Effector memory CD4-positive, alpha-beta T cell (primary cell): ENCODE measurements at regions not wholly inside any gene's neighbourhood (a gene's known extent, or its start where the extent isn't known, plus 50 kb on each side); places are given as distances from the start of the nearest gene placed in this dataset.

Source experiments
- DNase-seq, 3 donors: peaks; one replicate each; pipeline ENCODE4 v3.0.0-alpha.2; 2020
- H3K27ac ChIP-seq: 2 replicates; pipeline ENCODE4 v1.7.0; 2013; ENCODE audit warnings: mild to moderate bottlenecking, low read length, moderate library complexity; ENCODE audit not compliant: insufficient read depth, poor library complexity, severe bottlenecking
- H3K27me3 ChIP-seq: replicated peaks from 2 replicates; pipeline ENCODE4 v1.7.0; 2013; ENCODE audit warnings: mild to moderate bottlenecking, low read length; ENCODE audit not compliant: insufficient read depth, control insufficient read depth, poor library complexity, severe bottlenecking
- H3K36me3 ChIP-seq: 2 replicates; pipeline ENCODE4 v1.7.0; 2013; ENCODE audit warnings: mild to moderate bottlenecking, low read length, moderate library complexity; ENCODE audit not compliant: control insufficient read depth, insufficient read depth
- H3K4me1 ChIP-seq: 2 replicates; pipeline ENCODE4 v1.7.0; 2013; ENCODE audit warnings: low read length, mild to moderate bottlenecking; ENCODE audit not compliant: control insufficient read depth, insufficient read depth, poor library complexity, severe bottlenecking
- H3K4me3 ChIP-seq: 2 replicates; pipeline ENCODE4 v1.7.0; 2013; ENCODE audit warnings: low read length, low read depth, mild to moderate bottlenecking; ENCODE audit not compliant: insufficient read depth, poor library complexity, severe bottlenecking
- H3K9me3 ChIP-seq: 2 replicates; pipeline ENCODE4 v1.7.0; 2013; ENCODE audit warnings: mild to moderate bottlenecking, low read length, moderate library complexity; ENCODE audit not compliant: control insufficient read depth

DNA sequence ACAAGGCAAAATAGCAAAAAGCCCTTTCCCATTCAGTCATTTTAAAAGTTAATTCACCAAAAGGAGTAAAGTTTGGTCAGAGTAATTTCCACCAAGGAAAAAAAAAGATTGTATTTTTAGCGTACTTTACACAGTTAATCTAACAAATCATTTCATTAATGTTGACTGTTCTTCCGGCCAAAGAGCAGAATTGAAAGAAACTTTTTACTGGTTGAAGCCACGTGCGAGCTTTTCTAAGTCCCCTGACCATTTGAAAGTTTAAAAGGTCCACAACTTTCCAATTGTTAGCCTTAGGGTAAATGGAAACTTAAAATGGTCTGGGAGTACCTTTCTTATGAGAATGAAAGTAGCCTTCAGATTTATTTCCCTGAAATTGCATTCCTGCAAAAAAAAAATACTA is 296.7 kb downstream of the ARL4A start:
- Histone ChIP-seq H3K4me3 (no peak overlapping the region), H3K4me1 (no peaks in the 10 kb centered on the region), H3K36me3 (no peaks in the 10 kb centered on the region), H3K9me3 (no peaks in the 10 kb centered on the region), H3K27ac (no peak overlapping the region), H3K27me3 (no peaks in the 10 kb centered on the region)
- no peak for DNase-seq

DNA sequence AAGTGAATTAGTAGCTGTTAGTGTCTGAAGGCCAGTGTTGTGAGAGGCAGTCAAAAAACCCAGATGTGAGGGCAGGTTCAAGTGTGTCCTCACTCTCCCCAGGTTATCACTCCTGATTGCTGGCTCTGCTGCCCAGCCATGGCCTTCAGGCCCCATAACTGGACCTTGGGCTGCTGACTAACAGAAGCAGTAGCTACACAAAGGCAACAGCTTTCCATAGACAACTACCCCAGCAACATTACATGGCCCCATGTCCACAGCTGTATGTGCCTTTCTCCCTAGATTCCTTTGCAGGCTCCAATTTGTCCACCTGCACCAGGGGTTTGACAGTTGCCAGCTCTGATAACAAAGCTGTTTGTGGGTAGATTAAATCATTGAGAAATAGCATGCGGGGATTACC is 297.8 kb downstream of the ARL4A start:
- H3K27me3 ChIP-seq = no peaks in the 10 kb centered on the region
- no peak overlapping the region for H3K27ac ChIP-seq
- H3K4me3 ChIP-seq = no peak overlapping the region
- no peaks in the 10 kb centered on the region for H3K9me3 ChIP-seq
- DNase-seq = no peak
- H3K36me3 ChIP-seq = no peaks in the 10 kb centered on the region
- no peaks in the 10 kb centered on the region for H3K4me1 ChIP-seq

DNA sequence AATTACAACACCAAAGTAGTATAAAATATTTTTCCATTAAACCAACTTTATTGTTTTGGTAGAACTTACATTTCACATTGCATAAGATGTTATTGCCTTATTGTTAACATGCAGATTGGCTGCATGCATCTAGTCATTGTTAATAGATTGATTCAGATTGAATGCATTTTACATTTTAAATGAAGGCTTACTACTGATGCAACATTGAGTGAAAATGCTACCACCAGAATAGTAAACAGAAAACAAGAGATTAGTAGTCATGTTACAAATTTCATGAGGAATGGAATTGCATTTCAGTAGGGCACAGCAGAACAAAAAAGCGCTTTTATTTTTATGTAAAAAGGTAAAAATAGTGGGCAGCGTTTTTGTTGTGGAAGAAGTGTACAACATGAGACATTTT is 298.3 kb downstream of the ARL4A start:
- no peak overlapping the region for H3K4me3 ChIP-seq
- H3K36me3 ChIP-seq = no peaks in the 10 kb centered on the region
- H3K9me3 ChIP-seq = no peaks in the 10 kb centered on the region
- no peak overlapping the region for H3K27ac ChIP-seq
- H3K4me1 ChIP-seq = no peaks in the 10 kb centered on the region
- DNase-seq = no peak
- H3K27me3 ChIP-seq = no peaks in the 10 kb centered on the region

DNA sequence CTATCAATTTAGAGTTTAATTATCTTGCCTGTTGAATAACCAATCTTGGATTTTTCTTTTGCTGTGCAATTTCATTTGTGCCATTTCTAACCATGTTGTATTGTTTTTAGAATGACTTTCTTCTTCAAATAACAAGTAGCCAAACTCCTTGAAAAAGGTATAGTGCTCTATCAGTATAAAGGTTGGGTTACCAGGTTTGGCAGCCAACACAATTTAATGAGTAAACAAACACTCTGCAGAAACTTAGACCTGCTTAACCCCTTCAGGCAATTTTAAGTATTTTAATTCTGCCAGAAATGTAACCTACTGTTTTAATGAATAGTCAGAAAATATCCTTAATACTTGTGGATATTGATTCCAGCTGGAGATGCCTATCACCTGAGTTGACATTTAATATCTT is 299.8 kb downstream of the ARL4A start:
- no peaks in the 10 kb centered on the region for H3K27me3 ChIP-seq

DNA sequence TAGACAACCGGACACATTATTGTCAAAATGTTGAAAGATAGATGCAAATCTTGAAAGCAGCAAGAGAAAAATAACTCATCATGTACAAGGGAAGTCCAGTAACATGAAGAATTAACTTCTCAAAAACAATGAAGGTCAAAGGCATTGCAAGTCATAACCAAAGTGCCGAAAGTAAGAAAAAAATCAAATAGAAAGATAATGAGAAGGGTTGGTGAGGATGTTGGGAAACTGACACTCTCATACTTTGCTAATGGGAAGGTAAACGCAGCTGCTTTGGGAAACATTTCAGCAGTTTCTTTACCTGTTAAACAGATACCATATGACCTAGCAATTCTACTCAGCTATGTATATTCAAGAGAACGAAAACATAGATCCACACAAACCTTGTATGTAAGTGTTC is 303.0 kb downstream of the ARL4A start:
- no peaks in the 10 kb centered on the region for H3K4me1 ChIP-seq
- no peak for DNase-seq
- no peaks in the 10 kb centered on the region for H3K27me3 ChIP-seq
- no peak overlapping the region for H3K4me3 ChIP-seq
- no peaks in the 10 kb centered on the region for H3K36me3 ChIP-seq
- no peak overlapping the region for H3K27ac ChIP-seq
- H3K9me3 ChIP-seq = no peaks in the 10 kb centered on the region

More for the DNA sequence above, 299.8 kb downstream of the ARL4A start:
- Histone ChIP-seq H3K36me3 (no peaks in the 10 kb centered on the region), H3K9me3 (no peaks in the 10 kb centered on the region), H3K4me3 (no peak overlapping the region), H3K4me1 (no peaks in the 10 kb centered on the region), H3K27ac (no peak overlapping the region)
- DNase-seq = no peak

DNA sequence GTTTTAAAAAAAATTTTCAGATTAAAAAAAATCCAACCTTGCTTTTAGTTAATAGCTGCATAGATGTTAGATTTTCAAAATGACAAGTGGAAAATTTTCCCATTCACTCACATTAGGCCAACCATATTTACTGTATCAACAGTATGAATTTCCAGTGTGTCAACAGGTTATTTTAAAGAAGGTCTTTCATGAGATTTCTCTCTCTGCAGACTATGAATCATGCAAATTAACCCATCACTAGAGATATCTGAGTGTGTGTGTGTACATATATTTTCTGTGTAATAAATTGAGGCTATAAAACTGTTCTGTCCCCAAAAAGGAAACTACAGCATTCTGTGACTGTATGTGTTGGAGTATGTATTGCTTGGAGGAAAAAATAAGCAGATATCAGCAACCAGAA is 305.6 kb downstream of the ARL4A start:
- Histone ChIP-seq H3K27ac (no peak overlapping the region), H3K36me3 (no peaks in the 10 kb centered on the region), H3K27me3 (no peaks in the 10 kb centered on the region), H3K4me3 (no peak overlapping the region), H3K4me1 (no peaks in the 10 kb centered on the region), H3K9me3 (no peaks in the 10 kb centered on the region)
- DNase-seq = no peak

DNA sequence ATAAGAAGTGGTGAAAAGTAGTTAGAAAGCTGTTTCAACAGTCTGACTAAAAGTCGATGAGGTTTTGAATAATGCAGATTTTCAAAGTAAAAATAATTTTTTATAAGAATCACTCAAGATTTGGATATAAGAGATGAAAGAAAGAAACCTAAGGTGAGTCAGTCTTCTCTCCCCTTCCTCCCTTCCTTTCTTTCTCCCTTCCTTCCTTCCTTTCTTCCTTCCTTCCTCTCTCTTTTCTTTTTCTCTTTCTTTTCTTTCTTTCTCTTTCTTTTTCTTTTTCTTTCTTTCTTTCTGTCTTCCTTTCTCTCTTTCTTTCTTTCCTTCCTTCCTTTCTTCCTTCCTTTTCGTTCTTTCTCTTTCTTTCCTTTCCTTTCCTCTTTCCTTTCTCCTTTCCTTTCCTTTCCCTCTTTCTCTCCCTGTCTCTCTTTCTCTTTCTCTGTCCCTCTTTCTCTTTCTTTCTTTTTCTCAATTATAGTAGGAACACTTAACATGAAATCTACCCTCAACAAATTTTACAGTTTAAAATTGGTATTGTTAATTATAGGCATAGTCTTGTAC is 308.6 kb downstream of the ARL4A start:
- Histone ChIP-seq H3K4me1 (no peaks in the 10 kb centered on the region), H3K27ac (no peak overlapping the region)
- no peak for DNase-seq

DNA sequence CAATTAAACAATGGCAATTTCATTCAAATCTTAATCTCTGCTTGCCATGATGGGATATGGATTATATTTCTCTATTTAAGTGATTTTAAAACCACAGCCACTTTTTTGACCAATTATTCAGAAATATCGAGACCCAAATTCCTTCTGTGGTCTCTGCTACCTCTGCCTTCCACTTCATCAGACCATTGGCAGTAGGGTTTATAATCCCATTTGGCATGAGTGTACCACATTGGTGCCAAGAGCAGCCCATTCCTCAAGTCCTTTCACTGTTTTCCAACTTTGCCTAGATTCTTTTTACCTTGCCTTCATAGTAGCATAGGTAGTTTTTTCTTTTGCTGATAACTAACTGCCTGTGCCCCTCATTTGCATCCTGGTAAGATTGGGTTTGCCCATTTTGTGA is 319.9 kb downstream of the ARL4A start:
- no peaks in the 10 kb centered on the region for H3K36me3 ChIP-seq

More for the DNA sequence above, 308.6 kb downstream of the ARL4A start:
- H3K27me3 ChIP-seq = no peaks in the 10 kb centered on the region
- H3K36me3 ChIP-seq = no peaks in the 10 kb centered on the region
- no peak overlapping the region for H3K4me3 ChIP-seq
- H3K9me3 ChIP-seq = no peaks in the 10 kb centered on the region

DNA sequence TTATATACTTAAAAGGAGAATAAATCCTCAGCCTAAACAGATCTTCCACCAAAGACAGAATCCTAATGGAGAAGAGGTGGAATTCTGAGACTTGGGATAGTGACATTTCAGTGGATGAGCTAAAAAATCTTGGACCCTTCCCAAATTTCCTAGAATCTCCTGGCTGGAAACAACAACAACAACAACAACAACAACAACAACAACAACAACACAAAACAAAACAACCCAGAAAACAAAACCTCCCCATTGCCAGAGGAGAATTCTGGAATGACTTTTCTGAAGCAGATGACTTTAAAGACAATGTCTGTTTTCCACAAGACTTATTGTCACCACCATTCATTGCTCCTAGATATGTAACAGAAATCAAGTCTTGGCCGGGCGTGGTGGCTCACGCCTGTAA is 322.1 kb downstream of the ARL4A start:
- no peak for DNase-seq
- H3K9me3 ChIP-seq = no peaks in the 10 kb centered on the region
- H3K27me3 ChIP-seq = no peaks in the 10 kb centered on the region
- H3K36me3 ChIP-seq = no peaks in the 10 kb centered on the region
- H3K27ac ChIP-seq = no peak overlapping the region
- no peak overlapping the region for H3K4me3 ChIP-seq
- H3K4me1 ChIP-seq = no peaks in the 10 kb centered on the region

More for the DNA sequence above, 319.9 kb downstream of the ARL4A start:
- Histone ChIP-seq H3K9me3 (no peaks in the 10 kb centered on the region), H3K4me3 (no peak overlapping the region), H3K27ac (no peak overlapping the region), H3K4me1 (no peaks in the 10 kb centered on the region), H3K27me3 (no peaks in the 10 kb centered on the region)
- DNase-seq = no peak

DNA sequence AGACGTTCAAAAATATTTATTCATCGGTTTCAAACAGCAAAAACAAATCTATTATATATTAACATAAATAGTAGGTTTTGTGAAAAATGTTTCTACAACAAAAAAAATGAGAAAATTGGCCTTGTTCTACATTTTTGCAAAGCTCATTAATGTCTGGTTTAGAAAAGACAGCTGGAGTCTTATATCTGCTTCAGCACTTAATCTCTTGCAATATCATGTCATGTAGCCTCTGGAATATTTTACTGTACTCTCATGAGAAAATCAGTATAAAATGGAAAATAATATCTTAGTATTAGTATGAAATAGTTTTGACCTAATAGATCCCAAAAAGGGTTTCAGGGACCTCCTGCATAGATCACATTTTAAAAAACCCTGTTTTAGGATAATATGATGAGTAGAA is 326.6 kb downstream of the ARL4A start:
- Histone ChIP-seq H3K9me3 (no peaks in the 10 kb centered on the region), H3K4me1 (no peaks in the 10 kb centered on the region), H3K4me3 (no peak overlapping the region), H3K27ac (no peak overlapping the region), H3K27me3 (no peaks in the 10 kb centered on the region), H3K36me3 (no peaks in the 10 kb centered on the region)
- DNase-seq = no peak
